ENCODE measurements at regions not wholly inside any gene's neighbourhood (a gene's known extent, or its start where the extent isn't known, plus 50 kb on each side); places are given as distances from the start of the nearest gene placed in this dataset.

DNA sequence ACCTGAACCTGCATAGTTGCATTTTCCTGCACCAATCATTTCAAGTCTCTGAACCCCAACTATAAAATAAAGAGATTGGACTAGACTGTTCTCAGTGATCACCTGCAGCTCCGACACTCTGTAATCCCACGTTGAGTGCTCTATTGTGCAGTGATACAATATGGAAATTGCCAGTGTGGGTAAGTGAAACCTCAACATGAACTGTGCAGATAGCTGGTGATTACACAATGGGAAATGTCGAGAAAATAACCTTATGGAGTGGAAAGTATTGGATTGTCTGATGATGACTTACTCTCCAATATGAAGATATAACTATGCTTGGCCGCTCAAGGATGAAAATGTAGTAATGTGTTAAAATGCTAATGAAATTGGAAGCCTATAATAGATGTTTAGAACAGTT is 293.1 kb upstream of the BRINP1 start:
- DNase-seq (ENCODE audit: low read depth in 2 of 2): no peak

DNA sequence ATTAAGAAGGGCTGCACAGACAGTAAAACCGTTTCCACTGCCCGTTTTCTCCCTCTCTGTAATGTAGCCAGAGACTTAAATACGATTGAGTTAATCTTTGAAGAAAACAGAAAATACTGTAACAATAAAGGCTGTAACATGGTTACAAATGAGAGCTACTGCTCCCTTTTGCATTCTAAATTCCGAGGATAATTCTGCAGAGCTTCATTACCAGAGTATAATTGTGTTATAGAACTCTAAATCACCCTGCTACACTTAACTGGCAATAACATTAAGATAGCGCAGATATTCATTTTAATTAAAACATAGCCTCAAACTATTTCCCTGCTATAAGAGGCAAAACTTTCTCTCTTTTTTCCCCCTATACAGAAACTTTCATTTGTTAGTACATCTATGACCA is 283.7 kb upstream of the BRINP1 start:
- DNase-seq (ENCODE audit: low read depth in 2 of 2): no peak

DNA sequence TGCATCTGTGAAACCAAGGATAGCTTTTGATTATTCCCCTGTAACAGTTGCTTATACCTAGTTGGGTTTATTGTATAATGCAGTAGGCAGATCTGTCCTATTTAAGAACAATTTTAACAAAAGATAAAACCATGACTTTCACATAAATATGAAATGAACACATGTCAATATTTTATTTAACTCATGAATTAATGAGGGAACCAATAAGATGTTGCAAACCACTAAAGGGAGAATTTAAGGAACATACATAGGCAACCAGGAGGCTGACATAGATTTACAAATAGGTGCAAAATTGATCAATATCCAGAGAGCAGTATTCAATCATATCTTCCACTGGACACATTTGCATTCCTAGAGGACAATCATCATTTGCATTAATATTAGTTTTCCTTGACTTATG is 280.0 kb upstream of the BRINP1 start:
- no peak for DNase-seq (ENCODE audit: low read depth in 2 of 2)

DNA sequence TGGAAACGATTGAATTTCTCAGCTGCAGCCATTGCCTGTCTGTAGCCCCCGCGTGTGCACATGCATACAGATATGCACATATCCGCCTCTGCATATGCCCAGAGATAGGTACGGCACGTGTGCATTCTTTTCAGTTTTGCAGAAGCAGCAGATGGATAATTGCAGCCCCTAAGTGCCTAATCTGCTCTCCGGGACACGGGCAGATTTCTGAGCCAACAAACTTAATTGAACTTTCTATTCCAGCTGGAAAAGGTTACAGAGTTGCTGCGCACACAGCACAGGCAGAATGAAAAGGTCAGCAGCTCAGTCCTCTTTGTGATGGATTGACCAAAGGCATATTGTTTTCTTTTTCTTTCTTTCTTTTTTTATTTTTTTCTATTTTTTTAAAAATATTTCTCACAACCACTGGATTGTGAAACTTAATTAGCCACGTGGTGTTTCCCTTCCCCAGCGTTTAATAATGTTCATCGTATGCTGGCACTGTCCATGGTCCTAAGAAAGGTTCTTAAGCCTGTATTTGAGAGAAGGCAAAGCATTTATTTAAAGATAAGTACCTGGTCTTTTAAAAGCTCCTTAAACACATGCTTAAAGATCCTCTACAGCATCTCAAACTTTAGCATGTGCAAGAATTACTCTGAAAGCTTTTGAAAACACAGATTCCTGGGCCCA is 270.2 kb upstream of the BRINP1 start:
- DNase-seq (ENCODE audit: low read depth in 2 of 2): no peak

DNA sequence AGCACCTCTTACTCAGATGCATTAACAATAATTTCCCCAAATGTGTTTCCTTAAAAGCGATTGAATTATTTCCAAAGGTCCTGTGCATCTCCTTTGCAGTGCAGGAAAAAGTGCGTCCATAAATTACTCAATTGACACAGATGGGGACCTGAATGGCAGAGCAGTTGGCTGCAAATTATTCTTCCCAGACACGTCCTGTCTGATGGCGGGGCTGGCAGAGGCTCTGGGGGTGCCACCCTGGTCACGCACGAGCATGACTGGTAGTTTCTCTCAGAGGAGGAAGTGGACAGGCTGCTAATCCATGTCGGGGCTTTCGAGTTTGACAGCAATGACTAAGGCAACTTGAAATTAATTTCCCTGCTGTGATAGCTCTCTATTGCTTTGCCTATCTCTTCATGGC is 264.8 kb upstream of the BRINP1 start:
- no peak for DNase-seq (ENCODE audit: low read depth in 2 of 2)

DNA sequence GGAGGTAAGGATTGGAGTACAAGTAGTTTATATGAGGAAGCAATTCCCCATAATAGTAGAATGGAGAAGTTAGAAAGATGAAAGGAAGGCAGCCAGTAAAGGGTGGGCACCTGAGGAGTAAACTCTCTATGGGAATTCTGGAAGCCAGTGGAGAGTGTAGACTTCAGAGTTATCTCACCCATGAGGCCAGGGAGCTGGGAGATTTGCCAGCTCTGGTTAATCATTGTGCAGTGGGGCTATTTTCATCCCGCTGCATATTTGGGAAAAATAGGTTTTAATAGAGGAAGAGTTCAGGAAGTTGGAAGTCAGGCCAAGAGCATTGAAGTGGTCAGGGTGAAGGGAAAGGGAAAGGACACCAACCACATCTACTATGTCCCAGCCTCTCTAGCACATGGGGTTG is 242.3 kb upstream of the BRINP1 start:
- no peak for DNase-seq (ENCODE audit: low read depth in 2 of 2)

DNA sequence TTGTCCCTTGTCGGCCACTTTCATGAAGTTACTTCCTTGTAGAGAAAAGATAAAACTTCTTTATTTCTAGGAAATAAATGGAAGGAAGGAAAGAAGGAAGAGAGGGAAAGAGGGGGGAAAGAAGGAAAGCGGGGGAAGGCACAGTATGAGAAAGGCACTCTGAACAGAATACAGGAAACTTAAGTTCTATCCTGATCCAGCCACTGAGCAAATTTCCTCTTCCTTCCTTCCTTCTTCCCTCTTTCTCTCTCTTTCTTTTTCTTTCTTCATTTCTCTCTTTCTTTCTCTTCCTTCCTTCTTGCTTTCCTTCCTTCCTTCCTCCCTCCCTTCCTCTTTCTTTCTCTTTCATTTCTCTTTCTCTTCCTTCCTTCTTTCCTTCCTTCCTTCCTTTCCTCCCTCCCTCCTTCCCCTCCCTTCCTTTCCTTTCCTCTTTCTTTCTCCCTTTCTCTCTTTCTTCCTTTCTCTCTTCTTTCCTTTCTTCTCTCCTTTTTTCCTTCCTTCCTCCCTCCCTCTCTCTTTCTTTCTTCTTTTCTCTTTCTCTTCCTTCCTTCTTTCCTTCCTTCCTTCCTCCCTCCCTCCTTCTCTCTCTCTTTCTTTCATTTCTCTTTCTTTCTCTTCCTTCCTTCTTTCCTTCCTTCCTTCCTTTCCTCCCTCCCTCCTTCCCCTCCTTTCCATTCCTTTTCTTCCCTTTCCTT is 240.2 kb upstream of the BRINP1 start:
- no peak for DNase-seq (ENCODE audit: low read depth in 2 of 2)

DNA sequence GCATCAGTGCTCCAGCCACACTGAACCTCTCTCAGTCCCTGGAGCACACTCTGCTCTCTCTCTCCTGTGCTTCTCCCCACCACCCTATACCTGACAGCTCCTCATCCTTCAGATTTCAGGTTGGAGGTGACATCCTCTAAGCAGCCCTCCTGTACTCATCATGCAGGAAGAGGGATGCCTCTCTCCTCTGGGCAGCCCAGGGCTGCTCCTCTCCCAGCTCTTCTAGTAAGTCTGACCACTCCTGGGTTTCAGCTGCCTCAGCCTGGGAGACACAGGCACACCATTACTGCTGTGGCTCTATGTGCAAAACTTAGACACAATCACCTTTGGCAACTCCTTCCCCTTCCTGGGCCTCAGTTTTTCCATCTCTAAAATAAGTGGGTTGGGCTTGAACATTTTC is 232.4 kb upstream of the BRINP1 start:
- no peak for DNase-seq (ENCODE audit: low read depth in 2 of 2)

DNA sequence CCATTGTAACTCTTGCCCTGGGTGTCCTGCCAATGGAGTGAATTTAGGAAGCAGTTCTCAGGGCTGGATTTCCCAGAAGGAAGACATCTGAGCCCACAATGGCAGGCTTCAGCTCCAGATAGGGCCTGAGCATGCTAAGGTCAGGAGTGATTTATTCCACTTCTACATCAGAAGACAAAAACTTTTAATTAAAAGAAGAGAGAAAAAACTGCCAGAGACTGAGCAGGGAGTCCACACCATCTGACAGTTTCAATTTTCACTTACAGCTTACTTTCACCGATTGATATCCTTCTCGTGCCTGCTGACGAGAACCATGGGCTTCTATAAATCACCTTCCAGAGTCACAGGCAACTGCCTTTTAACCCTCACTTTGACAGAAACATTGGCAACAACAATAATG is 228.3 kb upstream of the BRINP1 start:
- DNase-seq (ENCODE audit: low read depth in 2 of 2): no peak

DNA sequence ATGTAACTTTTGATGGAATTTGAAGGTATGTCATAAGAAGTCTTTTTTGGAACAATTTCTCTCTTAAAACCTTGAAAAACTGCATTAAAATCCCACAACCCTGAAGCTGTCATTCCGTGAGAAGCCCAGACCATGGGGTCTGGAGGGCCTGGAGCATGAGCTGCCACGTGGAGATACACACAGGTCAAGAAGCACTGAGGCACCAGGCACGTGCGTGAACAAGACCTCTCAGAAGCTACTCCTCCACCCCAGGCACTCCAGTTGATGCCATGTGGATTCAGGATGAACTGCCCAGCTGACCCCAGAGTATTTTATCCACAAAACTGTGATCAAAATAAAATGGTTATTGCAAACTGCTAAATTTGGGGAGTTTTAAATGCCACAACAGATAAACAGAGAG is 227.5 kb upstream of the BRINP1 start:
- no peak for DNase-seq (ENCODE audit: low read depth in 2 of 2)

DNA sequence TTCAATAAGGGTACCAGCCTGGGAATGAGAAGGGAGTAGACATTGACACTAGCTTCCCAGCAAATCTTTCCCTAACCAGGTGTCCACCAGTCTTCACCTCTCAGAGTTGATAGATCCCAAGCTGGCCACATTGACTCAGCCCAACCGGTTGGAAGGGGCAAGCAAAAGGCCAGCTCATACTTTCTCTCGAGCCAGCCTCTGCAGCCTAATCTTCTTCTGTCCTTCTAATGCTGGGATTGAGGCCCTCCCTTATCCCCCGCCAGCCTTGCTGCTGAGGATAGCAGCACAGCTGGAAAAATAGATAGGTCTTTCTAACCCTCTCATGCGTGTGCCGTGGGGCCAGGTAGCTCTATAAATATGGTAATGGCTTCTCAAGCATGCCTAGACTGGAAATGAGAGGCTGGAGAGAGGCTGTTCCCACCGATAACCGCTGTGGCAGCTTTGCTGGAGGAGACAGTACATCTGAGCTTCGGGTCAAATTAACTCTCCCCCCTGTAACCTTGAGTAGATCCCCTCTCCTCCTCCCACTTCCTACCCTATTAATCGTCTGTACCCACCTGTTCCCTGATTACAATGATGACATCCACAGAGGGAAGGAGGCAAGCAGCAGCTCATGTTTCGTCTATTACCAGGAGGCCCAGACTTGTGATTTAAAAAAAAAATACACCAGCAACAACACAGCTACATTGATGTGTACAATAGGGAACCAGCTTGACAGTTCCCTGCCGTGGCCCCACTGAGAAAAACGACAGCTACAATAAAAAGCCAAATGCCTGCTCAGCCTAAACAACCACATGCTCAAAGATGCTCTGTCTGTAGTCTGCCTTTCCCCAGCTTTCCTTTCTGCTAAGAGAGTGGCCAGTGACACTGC is 219.9 kb upstream of the BRINP1 start:
- no peak for DNase-seq (ENCODE audit: low read depth in 2 of 2)

DNA sequence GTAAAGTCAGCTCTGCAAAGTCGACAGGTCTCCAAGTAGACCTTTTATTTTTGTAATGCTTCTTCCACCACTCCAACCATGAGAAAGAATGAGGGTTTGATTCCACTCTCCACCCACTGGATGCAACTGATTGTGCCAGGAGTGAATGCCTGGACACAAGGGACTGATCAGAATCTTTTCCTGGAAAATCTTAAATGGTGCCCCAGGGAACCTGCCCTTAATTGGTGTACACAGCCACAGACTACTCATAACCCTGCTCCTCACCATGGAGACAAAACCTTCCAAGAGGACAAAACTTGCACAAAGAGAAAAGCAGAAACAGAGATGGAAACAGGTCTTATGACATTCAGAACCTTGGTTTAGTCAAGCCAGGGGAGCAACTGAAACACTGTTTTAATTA is 208.6 kb upstream of the BRINP1 start:
- no peak for DNase-seq (ENCODE audit: low read depth in 2 of 2)

DNA sequence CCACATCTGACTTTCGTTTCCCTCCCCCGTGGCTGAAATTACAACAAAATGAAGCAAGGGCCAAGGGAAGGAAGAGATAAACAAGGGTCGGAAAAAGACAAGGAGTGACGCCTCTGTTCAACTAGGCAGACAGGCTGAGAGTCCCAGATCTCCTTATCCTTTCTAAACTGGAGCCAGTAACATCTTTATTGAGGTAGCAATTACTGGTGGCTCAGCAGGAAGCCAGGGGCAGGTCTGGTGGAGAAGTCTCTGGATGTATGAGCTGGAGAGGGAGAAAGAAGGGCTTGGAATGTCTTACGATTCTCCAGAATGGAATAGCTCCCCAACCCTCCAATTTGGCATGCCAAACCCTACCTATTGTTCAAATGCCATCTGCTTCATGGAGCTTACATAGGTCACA is 190.8 kb upstream of the BRINP1 start:
- no peak for DNase-seq (ENCODE audit: low read depth in 2 of 2)

DNA sequence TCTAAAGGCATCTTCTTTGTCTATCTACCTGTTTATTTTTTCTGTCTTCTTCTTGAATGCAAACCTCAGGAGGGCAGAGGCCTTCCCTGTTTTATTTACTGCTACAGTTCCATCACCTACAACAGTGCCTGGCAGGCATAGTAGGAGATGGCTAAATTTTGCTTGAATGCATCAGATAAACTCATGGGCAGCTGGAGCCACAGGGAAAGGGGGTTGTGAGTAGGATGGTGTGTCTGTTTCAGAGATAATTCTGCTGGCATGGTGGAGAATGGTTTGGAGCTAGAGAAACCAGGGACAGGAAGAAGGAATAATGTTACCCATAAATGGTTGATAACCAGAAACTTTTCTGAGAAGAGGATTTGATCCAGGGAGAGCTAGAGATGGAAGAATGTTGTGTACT is 189.8 kb upstream of the BRINP1 start:
- no peak for DNase-seq (ENCODE audit: low read depth in 2 of 2)

DNA sequence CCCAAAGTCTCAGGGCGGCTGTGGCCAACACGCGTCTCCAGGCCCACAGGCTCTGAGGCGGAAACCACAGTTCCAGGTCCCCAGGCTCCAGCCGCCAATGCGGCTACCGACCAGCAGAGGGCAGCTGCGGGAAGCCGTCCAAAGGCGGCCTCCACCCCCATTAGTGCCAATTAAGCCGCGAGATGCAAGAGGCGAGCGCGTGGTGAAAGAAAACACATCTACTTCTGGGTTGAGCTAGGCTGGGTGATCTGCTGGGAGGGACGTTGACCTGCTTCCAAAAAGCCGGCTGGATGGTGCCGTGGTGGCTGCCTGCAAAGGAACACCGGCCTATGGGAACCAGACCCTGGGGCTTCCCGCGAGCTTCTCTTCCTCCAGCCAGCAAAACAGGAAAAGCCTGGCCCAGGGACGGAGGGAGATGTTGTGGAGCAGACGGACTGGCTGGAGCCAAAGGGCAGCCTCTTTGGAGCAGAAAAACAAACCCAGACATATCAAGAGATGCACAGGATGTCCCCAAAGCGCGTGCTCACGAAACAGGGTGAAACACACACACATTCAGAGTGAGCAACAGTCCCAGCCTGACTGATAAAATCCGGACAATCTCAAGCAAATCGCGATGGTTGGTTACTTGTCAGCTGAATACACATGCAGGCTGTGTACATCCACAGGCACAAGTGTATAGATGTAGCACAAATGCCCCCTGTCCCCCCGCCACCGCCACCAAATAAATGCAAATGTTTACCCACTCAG is 187.1 kb upstream of the BRINP1 start:
- DNase-seq (ENCODE audit: low read depth in 2 of 2): peak; percentile 10 to 41

DNA sequence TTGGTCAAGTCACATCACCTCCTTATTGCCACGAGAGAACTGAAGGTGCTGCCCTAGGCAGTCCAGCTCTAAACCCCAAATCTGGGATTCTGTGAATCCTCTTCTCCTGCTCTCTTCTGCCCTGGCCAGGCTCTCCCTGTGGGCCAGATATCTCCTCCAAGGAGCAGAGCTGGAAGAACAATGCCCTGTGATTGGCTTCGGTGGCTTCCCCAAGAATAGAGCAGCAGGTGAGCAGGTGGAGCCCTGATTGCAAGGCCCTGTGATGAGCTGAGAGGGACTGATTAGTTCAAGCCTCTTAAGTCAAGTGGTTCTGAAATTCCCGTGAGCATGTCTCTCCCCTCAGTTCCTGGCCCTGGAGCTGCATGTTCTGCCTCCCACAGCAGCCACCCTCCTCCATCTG is 175.3 kb upstream of the BRINP1 start:
- DNase-seq (ENCODE audit: low read depth in 2 of 2): no peak

DNA sequence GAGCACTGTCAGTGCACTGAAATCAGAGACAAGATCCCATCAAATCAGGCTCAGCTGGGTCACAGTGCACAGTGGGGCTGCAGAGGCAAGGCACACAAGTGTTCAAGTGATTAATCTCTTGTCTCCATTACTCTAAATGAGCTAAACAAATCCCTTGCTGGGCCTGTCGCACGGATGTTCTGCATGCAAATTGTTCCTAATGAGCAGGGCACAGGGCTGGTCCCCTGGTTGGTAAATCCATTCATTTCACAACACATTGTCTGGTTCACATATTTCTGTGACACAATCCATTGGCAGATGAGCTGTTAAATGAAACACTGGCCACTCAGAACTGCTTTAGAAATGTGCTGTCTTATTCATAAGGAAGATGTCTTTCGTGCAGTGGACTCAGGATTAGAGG is 167.9 kb upstream of the BRINP1 start:
- DNase-seq (ENCODE audit: low read depth in 2 of 2): no peak

DNA sequence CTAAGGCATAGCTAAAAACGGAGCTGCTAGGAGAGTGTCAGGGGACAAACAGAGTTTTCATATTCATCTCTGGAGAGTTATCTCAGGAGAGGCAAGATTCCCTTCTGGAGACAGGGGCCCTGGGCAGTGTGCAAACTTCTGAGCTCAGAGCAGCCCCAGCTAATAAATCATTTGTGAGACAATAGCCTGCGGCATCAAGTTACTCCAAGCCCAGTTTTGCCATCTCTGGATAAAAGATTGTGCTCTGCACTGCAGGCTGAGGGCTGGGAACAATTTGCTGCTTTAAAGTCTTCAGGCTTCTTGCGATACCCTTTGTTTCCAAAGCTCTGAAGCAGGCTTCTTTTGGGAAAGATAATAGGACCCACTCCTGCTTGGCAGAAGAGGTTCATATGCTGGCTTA is 164.3 kb upstream of the BRINP1 start:
- no peak for DNase-seq (ENCODE audit: low read depth in 2 of 2)

DNA sequence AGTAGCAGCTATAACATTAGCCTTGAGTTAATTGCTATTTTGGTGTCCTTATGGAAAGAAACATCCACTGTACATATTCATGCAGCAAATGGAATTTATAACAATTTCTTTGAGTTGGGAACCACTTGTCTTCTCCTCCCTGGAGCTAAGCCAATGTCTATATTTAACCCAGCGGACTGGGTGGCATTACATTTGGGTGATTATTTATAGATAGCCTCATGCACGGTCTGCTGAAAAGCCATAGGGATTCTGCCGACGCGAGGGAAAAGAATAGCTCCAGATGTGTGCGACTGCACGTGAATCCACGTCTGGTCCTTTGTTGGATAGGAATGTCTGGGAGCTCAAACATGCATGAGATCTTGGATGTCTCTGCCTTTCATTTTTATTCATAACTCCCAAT is 157.5 kb upstream of the BRINP1 start:
- no peak for DNase-seq (ENCODE audit: low read depth in 2 of 2)

DNA sequence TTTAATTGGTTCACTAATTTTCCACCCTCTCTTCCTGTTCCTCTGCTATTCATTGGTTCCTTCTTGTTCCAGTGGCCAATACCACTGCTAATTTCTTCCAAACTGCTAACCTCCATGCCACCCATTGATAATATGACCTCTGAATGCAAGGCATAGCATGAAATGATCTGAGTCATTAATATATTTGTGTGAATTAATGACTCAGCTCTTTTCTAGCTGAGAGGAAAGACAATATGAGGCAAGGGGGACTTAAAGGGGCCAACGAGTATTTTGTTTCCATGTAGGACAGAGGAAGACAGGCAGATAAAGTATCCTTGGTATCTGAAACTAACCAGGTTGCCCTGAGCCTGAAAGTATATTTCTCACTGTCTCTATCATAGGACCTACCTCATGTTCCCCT is 154.3 kb upstream of the BRINP1 start:
- DNase-seq (ENCODE audit: low read depth in 2 of 2): no peak

DNA sequence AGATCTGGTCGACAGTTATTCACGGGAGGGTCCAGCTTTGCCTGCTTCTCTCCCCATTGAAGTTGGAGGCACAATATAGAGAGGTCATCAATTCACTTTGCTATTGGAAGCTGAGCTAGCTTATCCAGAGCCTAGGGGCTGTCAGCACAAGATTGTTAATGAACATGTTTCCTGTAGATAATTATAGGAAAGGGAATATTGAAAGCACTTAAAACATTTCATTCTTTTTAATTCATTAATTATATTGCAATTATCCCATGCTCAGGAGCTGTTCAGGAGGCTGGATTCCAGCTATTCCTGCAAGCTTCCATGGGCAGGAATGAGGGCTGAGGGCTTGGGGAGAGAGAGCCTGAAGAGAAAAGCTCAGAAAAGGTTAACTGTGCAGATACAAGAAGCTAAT is 153.1 kb upstream of the BRINP1 start:
- no peak for DNase-seq (ENCODE audit: low read depth in 2 of 2)

DNA sequence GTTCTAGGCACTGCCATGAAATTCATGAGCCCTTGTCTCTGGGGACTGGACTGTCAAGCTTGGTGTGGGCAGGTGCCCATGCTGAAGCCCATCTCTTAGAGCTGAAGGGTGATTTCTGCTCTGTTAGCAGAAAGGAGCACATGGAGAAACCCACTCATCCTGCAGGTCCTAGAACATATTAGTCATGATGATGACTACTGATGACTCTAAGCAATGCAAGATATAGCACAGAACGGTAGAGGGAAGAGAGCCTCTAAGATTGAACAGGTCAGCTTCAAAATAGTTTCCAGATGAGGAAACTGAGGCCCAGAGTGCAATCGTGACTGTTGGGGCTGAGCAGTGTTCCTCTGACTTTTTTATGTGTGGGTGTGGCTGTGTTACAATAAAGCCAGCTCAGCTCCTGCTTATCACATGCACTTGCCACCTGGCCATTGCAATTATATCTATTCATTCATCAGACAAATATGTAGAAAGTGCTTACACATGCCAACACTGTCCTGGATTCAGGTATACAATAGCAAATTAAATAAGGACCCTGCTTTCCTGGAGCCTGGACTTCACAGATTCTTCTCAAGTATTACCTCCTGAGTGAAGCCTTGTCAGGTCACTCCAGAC is 140.2 kb upstream of the BRINP1 start:
- no peak for DNase-seq (ENCODE audit: low read depth in 2 of 2)

Data from activated CD4-positive, alpha-beta T cell treated with anti-CD3 and anti-CD28 coated beads for 24 hours (primary cell).